GM06990 (cell line): ENCODE measurements at regions not wholly inside any gene's neighbourhood (a gene's known extent, or its start where the extent isn't known, plus 50 kb on each side); places are given as distances from the start of the nearest gene placed in this dataset.
"Not testable (repeated sequence)": the region's sequence is repeated elsewhere in the genome, so short reads cannot be mapped to it uniquely, and the experiment has no call there.

Experiments used
- DNase-seq: peaks from one replicate; pipeline ENCODE4 v3.0.0-alpha.2; 2011; ENCODE audit not compliant: insufficient read length; ENCODE audit errors: extremely low read depth
- H3K27me3 ChIP-seq: replicated peaks from 2 replicates; pipeline ENCODE4 v1.6.0; 2011; ENCODE audit warnings: low read length; ENCODE audit not compliant: control insufficient read depth, insufficient read depth
- H3K36me3 ChIP-seq: 2 replicates; pipeline ENCODE4 v1.5.1; 2011; ENCODE audit warnings: low read length; ENCODE audit not compliant: control insufficient read depth, insufficient read depth
- H3K4me3 ChIP-seq: replicated peaks from 2 replicates; pipeline ENCODE4 v1.5.1; 2011; ENCODE audit warnings: low read depth, mild to moderate bottlenecking, control low read depth, low read length
- TF ChIP-seq, protein P1 (sequence below): IDR thresholded peaks from 2 replicates; pipeline ENCODE4 v1.5.1; 2011; ENCODE audit warnings: low read length, control low read depth, mild to moderate bottlenecking, inconsistent platforms; ENCODE audit not compliant: insufficient read depth, poor library complexity, severe bottlenecking

DNA sequence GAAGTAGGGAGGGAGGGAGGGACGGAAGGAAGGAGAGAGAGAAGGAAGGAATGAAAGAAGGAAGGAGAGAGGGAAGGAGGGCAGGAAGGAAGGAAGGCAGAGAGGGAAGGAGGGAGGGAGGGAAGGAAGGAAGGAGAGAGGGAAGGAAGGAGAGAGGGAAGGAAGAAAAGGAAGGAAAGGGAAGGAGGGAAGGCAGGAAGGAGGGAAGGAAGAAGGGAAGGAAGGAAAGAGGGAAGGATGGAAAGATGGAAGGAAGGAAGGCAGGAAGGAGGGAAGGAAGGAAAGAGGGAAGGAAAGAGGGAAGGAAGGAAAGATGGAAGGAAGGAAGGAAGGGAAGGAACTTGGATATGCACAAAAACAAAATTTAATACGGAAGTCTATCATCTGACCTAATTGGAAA lies 844.5 kb upstream of the DEFB115 start:
- Histone ChIP-seq H3K4me3 (no peak overlapping the region), H3K36me3 (no peaks in the 10 kb centered on the region), H3K27me3 (no peaks in the 10 kb centered on the region)
- TF ChIP-seq, protein P1, sequence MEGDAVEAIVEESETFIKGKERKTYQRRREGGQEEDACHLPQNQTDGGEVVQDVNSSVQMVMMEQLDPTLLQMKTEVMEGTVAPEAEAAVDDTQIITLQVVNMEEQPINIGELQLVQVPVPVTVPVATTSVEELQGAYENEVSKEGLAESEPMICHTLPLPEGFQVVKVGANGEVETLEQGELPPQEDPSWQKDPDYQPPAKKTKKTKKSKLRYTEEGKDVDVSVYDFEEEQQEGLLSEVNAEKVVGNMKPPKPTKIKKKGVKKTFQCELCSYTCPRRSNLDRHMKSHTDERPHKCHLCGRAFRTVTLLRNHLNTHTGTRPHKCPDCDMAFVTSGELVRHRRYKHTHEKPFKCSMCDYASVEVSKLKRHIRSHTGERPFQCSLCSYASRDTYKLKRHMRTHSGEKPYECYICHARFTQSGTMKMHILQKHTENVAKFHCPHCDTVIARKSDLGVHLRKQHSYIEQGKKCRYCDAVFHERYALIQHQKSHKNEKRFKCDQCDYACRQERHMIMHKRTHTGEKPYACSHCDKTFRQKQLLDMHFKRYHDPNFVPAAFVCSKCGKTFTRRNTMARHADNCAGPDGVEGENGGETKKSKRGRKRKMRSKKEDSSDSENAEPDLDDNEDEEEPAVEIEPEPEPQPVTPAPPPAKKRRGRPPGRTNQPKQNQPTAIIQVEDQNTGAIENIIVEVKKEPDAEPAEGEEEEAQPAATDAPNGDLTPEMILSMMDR = no peak
- no peak for DNase-seq

DNA sequence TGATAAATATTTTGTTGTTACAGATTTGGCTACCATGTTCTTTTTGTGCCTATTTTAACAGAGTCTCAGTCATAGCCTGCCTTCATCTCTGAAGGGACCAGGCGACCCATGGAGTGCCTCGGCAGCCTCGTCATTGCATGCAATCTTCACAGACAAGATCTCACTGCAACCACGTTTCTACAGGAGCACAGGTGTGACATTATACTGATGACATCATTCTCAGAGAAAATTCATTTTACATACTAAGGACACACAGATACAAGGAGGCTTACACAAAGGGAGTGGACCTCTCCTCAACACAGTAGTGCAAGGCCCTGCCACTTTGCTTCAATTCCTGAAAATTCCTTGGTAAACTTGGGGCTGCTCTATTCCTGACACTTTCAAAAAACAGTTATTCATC lies 840.1 kb upstream of the DEFB115 start:
- H3K27me3 ChIP-seq, H3K4me3 ChIP-seq, DNase-seq, H3K36me3 ChIP-seq: not testable (repeated sequence)

DNA sequence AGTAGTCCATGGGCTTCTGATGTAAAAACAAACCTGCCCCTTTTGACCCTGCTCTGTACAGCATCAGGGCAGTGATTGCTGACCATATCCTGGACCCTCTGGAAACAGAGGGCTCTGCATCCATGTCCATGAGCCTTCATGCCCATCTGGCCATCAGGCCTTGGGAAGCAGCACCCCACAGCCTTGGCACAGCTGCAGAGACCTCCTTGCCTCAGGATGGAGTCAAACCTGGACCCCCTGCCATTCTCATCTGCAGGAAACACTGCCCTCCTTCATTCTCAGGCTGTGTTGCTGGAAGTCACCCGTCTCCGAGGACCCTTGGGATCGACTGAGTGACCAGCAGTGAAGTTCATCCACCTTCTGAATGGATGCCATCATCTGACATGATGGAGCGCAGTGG lies 839.1 kb upstream of the DEFB115 start:
- H3K4me3 ChIP-seq, H3K27me3 ChIP-seq, DNase-seq, H3K36me3 ChIP-seq: not testable (repeated sequence)

DNA sequence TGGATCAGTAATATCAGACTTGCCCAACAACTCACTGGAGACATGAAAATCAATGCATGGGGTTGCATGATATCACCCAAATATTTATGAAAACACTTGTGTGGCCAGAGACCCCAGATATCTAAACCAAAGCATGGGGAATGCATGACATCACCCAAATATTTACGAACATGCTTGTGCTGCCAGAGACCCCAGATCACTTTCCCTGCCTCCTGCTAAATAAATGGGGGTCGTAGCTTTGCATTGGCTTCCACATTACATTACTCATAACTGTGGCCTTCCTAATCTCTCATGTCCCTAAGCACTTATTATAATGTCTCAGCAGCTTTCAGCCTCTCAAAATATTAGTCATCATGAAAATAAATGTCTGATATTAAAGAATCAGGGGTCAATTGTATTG lies 838.0 kb upstream of the DEFB115 start:
- no peak for DNase-seq
- no peaks in the 10 kb centered on the region for H3K27me3 ChIP-seq
- no peak overlapping the region for H3K4me3 ChIP-seq
- no peaks in the 10 kb centered on the region for H3K36me3 ChIP-seq
- TF ChIP-seq, protein P1 = no peak

DNA sequence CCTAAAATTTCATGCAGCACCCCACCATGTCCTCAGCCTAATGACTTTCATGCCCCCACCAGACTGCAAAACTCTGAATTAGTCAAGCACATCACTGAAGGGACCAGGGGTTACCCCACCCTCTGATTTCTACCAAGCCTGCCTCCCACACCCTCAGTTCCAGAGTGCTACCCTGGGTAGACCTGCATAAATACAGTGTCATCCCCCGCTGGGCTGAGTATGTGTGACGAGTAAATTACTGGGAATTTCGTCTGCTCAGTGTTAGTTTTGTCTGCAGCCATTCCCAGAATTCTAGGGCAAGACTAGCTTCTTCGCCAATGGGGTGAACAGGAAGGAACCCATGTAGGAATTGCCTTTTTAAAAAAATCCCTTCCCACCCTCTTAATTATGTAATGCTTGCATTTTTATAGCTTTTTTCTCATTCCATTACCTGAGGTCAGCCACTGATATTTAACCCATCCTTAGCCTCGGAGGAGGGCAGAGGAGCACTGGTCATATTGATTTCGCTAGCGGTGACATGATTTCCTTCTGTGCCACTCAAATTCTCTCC lies 837.5 kb upstream of the DEFB115 start:
- DNase-seq, H3K4me3 ChIP-seq, H3K27me3 ChIP-seq, H3K36me3 ChIP-seq: not testable (repeated sequence)
